ENCODE measurements at regions not wholly inside any gene's neighbourhood (a gene's known extent, or its start where the extent isn't known, plus 50 kb on each side); places are given as distances from the start of the nearest gene placed in this dataset.
A peak's percentile ranks its signal among the peaks of the same experiment; 100 is the strongest.
"Not testable (repeated sequence)": the region's sequence is repeated elsewhere in the genome, so short reads cannot be mapped to it uniquely, and the experiment has no call there.

DNA sequence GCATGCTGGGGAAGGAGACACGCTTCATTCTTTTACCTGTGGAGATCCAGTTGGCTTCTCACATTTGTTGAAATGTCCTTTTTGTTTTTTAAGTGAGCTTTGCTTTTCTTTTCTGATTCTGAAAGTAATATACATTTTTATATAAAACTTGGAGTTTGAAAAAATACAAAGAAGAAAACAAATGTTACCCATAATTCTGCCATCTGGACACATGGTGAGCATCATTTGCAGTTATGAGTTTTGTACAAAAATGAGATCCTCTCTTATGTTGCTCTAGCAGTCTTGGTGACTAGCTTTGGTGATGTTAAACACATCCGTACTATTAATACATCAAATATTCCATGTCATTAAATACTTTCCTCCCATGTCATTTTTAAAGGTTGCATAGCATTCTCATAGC, 101.1 kb upstream of the OTOS start:
- H3K4me3 ChIP-seq (ENCODE audit: low read depth, low read length) = no peak overlapping the region
- TF ChIP-seq MYC (IDR thresholded peaks at IDR 0.05; ENCODE audit: low read depth, low read length) = no peak
- TF ChIP-seq POLR2A (IDR thresholded peaks at IDR 0.05; ENCODE audit: extremely low read depth, insufficient read length) = no peak
- TF ChIP-seq, protein P1, sequence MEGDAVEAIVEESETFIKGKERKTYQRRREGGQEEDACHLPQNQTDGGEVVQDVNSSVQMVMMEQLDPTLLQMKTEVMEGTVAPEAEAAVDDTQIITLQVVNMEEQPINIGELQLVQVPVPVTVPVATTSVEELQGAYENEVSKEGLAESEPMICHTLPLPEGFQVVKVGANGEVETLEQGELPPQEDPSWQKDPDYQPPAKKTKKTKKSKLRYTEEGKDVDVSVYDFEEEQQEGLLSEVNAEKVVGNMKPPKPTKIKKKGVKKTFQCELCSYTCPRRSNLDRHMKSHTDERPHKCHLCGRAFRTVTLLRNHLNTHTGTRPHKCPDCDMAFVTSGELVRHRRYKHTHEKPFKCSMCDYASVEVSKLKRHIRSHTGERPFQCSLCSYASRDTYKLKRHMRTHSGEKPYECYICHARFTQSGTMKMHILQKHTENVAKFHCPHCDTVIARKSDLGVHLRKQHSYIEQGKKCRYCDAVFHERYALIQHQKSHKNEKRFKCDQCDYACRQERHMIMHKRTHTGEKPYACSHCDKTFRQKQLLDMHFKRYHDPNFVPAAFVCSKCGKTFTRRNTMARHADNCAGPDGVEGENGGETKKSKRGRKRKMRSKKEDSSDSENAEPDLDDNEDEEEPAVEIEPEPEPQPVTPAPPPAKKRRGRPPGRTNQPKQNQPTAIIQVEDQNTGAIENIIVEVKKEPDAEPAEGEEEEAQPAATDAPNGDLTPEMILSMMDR (IDR thresholded peaks at IDR 0.05; ENCODE audit: low read depth, low read length) = no peak
- TF ChIP-seq, protein P2, sequence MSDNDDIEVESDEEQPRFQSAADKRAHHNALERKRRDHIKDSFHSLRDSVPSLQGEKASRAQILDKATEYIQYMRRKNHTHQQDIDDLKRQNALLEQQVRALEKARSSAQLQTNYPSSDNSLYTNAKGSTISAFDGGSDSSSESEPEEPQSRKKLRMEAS (IDR thresholded peaks at IDR 0.05; ENCODE audit: low read depth, low read length) = no peak
- no peak for DNase-seq (ENCODE audit: low read depth)

DNA sequence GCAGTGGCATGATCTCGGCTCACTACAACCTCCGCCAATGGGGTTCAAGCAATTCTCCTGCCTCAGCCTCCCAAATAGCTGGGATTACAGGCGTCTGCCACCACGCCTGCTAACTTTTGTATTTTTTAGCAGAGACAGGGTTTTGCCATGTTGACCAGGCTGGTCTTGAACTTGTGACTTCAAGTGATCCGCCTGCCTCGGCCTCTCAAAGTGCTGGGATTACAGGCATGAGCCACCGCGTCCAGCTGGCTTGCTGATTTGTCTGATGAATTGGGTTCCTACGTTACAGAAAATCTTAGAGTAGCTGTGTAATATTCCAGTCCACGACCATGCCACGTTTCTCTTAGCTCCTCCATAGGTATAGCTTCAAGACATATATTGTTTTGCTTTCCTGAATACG, 102.6 kb upstream of the OTOS start:
- not testable (repeated sequence) for DNase-seq (ENCODE audit: low read depth); H3K4me3 ChIP-seq (ENCODE audit: low read depth, low read length)

DNA sequence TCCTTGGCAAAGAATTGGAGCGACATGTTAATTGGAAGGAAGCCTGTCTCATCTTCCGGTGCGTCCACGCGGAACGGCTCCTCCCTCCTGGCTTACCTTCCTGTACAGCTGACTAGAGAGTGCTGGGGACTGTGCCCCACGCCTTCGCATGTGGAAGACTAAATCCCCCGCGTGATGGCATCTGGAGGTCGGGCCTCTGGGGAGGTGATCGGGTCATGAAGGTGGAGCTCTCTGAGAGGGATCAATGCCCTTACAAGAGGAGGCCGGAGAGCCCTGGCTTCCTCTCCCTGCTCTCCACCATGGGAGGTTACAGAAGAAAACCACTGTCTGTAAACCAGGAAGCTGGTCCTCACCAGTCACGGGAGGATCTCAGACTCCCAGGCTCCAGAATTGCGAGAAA, 104.1 kb upstream of the OTOS start:
- no peak overlapping the region for H3K4me3 ChIP-seq (ENCODE audit: low read depth, low read length)
- DNase-seq (ENCODE audit: low read depth) = no peak
- no peak for TF ChIP-seq MYC (IDR thresholded peaks at IDR 0.05; ENCODE audit: low read depth, low read length)
- TF ChIP-seq, protein P2 (IDR thresholded peaks at IDR 0.05; ENCODE audit: low read depth, low read length) = no peak
- TF ChIP-seq POLR2A (IDR thresholded peaks at IDR 0.05; ENCODE audit: extremely low read depth, insufficient read length) = no peak
- TF ChIP-seq, protein P1 (IDR thresholded peaks at IDR 0.05; ENCODE audit: low read depth, low read length) = no peak

DNA sequence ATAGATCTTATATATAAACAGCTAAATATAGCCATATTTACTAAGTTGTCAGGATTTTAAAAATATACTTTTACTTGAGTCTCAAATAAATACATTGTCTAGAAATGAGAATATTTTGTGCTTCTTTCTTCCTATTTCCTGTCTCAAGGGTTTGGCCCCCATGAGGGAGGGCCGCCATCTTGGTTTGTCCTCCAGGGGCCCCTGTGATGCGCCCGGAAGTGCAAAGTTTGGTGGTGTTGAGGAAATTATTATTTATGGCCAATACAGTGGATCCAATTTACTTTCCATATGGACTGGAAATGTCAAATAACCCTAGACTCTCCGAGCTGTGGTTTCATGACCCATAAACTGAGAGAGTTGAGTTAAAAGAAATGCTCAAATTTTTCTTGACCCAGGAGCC, 104.7 kb upstream of the OTOS start:
- TF ChIP-seq, protein P2 (IDR thresholded peaks at IDR 0.05; ENCODE audit: low read depth, low read length) = no peak
- TF ChIP-seq POLR2A (IDR thresholded peaks at IDR 0.05; ENCODE audit: extremely low read depth, insufficient read length) (no peak), MYC (IDR thresholded peaks at IDR 0.05; ENCODE audit: low read depth, low read length) (no peak)
- TF ChIP-seq, protein P1 (IDR thresholded peaks at IDR 0.05; ENCODE audit: low read depth, low read length) = no peak
- no peak for DNase-seq (ENCODE audit: low read depth)
- no peak overlapping the region for H3K4me3 ChIP-seq (ENCODE audit: low read depth, low read length)

DNA sequence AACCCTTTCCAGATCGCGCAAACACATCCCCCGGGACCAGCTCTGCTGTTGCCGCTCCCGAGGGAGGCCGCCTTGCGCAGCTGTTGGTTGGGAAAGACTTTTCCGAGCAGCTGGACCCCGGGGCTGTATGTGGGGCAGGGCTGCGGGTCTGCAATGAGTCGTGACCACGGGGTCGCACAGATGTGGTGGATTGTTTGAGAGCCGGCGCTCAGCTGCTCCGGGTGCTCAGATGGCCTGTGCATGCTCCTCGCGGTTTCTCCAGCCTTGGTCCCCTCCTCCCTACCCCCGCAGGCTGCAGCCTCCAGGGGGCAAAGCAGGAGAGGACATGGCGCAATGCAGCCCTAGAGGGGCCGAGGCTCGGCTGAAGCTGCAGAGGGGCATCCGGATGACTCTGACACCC, 105.2 kb upstream of the OTOS start:
- H3K4me3 ChIP-seq (ENCODE audit: low read depth, low read length) = no peak overlapping the region
- TF ChIP-seq, protein P1 (IDR thresholded peaks at IDR 0.05; ENCODE audit: low read depth, low read length) = no peak
- TF ChIP-seq, protein P2 (IDR thresholded peaks at IDR 0.05; ENCODE audit: low read depth, low read length) = no peak
- no peak for TF ChIP-seq POLR2A (IDR thresholded peaks at IDR 0.05; ENCODE audit: extremely low read depth, insufficient read length)
- TF ChIP-seq MYC (IDR thresholded peaks at IDR 0.05; ENCODE audit: low read depth, low read length) = no peak
- DNase-seq (ENCODE audit: low read depth) = peak; percentile 76

DNA sequence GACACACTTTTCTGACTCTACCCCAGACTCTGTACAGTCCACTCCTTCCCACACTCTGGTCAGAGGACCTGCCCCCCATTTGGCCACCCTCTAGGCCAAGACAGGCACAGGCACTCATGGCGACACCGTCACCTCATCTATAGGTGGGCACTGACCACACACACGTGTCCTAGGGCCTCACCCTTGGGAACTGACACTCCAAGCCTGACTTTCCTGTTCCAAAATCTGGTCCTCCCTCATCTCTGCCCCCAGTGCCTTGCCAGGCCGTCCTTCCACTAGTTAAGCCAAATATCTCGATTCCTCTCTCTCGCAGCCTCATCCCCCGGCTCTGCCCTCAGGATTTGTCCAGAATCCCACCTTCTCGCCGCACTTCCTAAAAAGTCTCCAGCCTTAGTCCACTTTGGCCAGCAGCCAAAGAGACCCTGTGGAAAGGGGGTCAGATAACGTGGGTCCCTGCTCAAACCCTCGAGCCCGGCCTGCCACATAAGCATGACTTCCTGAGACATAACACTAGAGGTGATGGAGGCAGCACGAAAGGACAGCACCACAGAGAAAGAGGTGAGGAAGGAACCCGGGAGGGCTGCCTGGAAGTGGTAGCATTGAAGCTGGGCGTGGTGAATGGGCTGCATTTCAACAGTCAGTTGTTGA, 105.8 kb upstream of the OTOS start:
- DNase-seq (ENCODE audit: low read depth) = no peak
- TF ChIP-seq MYC (IDR thresholded peaks at IDR 0.05; ENCODE audit: low read depth, low read length) (no peak), POLR2A (IDR thresholded peaks at IDR 0.05; ENCODE audit: extremely low read depth, insufficient read length) (no peak)
- TF ChIP-seq, protein P2 (IDR thresholded peaks at IDR 0.05; ENCODE audit: low read depth, low read length) = no peak
- TF ChIP-seq, protein P1 (IDR thresholded peaks at IDR 0.05; ENCODE audit: low read depth, low read length) = no peak
- H3K4me3 ChIP-seq (ENCODE audit: low read depth, low read length) = no peak overlapping the region

All from NB4 (cell line).